Heart right ventricle (tissue), 16 donors: ENCODE measurements at regions not wholly inside any gene's neighbourhood (a gene's known extent, or its start where the extent isn't known, plus 50 kb on each side); places are given as distances from the start of the nearest gene placed in this dataset.

Experiments used
- ATAC-seq, 8 donors: fragments of 200-7000 bp; cut with Tn5 transposase; one replicate each; pipeline ENCODE4 v1.9.1; 2020; ENCODE audit warnings: mild to moderate bottlenecking in 8 of 8, moderate library complexity in 8 of 8, moderate number of reproducible peaks in 1 of 8
- DNase-seq, 2 donors: peaks; one replicate each; pipeline ENCODE4 v3.0.0-alpha.2; 2020
- H3K27ac ChIP-seq, 10 donors: fragments of 200-600 bp; sonication (generic) in 2 of 10; one replicate each; pipeline versions ENCODE4 v1.5.0 to v1.8.0; 2020 to 2022; ENCODE audit warnings: mild to moderate bottlenecking in 3 of 10
- H3K27me3 ChIP-seq, 7 donors: fragments of 200-600 bp; one replicate each; pipeline ENCODE4 v1.8.0; 2021 to 2022; ENCODE audit warnings: mild to moderate bottlenecking in 2 of 7
- H3K36me3 ChIP-seq, 9 donors: fragments of 200-600 bp; sonication (generic) in 1 of 9; one replicate each; pipeline versions ENCODE4 v1.5.0 to v1.8.0; 2020 to 2022; ENCODE audit warnings: mild to moderate bottlenecking in 2 of 9
- H3K4me1 ChIP-seq, 9 donors: fragments of 200-600 bp; sonication (generic) in 1 of 9; one replicate each; pipeline versions ENCODE4 v1.5.0 to v1.8.0; 2020 to 2022; ENCODE audit warnings: mild to moderate bottlenecking in 4 of 9
- H3K4me3 ChIP-seq, 10 donors: fragments of 200-600 bp; sonication (generic) in 2 of 10; one replicate each; pipeline versions ENCODE4 v1.5.0 to v1.8.0; 2020 to 2022; ENCODE audit warnings: mild to moderate bottlenecking in 7 of 10, moderate library complexity in 2 of 10
- H3K9me3 ChIP-seq, 11 donors: fragments of 200-600 bp in 10 of 11; sonication (generic) in 2 of 11; one replicate each; pipeline versions ENCODE4 v1.5.0 to v1.8.0; 2013 to 2022; ENCODE audit warnings: mild to moderate bottlenecking in 2 of 11, control low read depth in 1 of 11, moderate library complexity in 1 of 11
- CTCF ChIP-seq, 9 donors: fragments of 200-600 bp; sonication (generic) in 2 of 9; IDR thresholded peaks; one replicate each; pipeline versions ENCODE4 v1.5.0 to v1.8.0; 2021 to 2022; ENCODE audit warnings: antibody characterized with exemption in 9 of 9, mild to moderate bottlenecking in 5 of 9, moderate library complexity in 1 of 9
- WGBS, 2 donors: extraction: QIAGEN DNeasy Blood & Tissue Kit; methylation state at CpG; one replicate each; pipeline ENCODE4 v1.1.7; 2013; ENCODE audit warnings: inconsistent platforms in 1 of 2; 5-methylcytosine and 5-hydroxymethylcytosine counted together
- intact Hi-C, 10 donors: fragments of 100-400 bp; cut with DNase I; formaldehyde crosslinking; loops; one replicate each; pipeline versions ENCODE4 v1.11.1 to v1.14.2; 2022
- donor health status: Arrhythmogenic right ventricular cardiomyopathy.
- donor health status: ischemic (EF 13 %, LVEDD 7.1; RV severe dilation, severe dysfunction).
- donor health status: healthy with polysubstance abuse.
- donor health status: DM: no; HTN: yes; CAD: no.
- donor health status: DM: no; HTN: no; CAD: no.
- donor health status: ischemic (EF 25% LVEDD 6.9; RV normal size, moderate dysfunction).
- donor health status: ischemic (EF 25% LVEDD 5.7; RV mildly dilated, moderate dysfunction).
- donor health status: healthy.
- donor health status: DM: yes; HTN: yes; CAD: no.
- donor health status: Ischemic cardiomyopathy.
- donor health status: ischemic (EF 35%, LVEDD 5.7; RV mildly dilated, moderate dysfunction).
- donor health status: nonischemic (EF 11% LVEDD 7.7; RV severe dilation, severe dysfunction).
- donor health status: DM: yes; HTN: yes; CAD: no.
- donor health status: PGD.
- donor health status: ischemic (EF 29% LVEDD 5.4; RV normal size, mild dysfunction).
- donor health status: nonischemic (EF 23%, LVEDD 6.1; RV moderate dilation, normal function).

- ATAC-seq, result peak in 5 of 8 donors; percentile 41 to 65 (median 57)
- Histone ChIP-seq H3K4me1 (peaks cover 0 to 17% (median 0%) of the 10 kb centered on the region in 9 donors), H3K36me3 (no peaks in the 10 kb centered on the region), H3K27ac (no peak overlapping the region), H3K9me3 (no peaks in the 10 kb centered on the region), H3K27me3 (no peaks in the 10 kb centered on the region), H3K4me3 (no peak overlapping the region)
- no peak for TF ChIP-seq CTCF (IDR thresholded peaks at IDR 0.05)
- intact Hi-C loops, result no loop called here
- 47 to 67% methylated on average over 4 of the region's 4 CpGs for WGBS, 2 donors
- DNase-seq, result no peak
Observed at GRCh38 chr16:64419832-64420231, 702.0 kb downstream of the CDH11 start.

GRCh38 chr16:64417711-64418227 is 704.1 kb downstream of the CDH11 start:
- 63 to 67% methylated on average over 1 of the region's 1 CpG for WGBS, 2 donors
- intact Hi-C loops, result no loop called here

GRCh38 chr16:64416216-64417005 is 705.5 kb downstream of the CDH11 start:
- no peaks in the 10 kb centered on the region for H3K36me3 ChIP-seq
- H3K4me3 ChIP-seq, result peak overlapping the region in 8 of 10 donors; percentile 4 to 43 (median 26)
- no peaks in the 10 kb centered on the region for H3K9me3 ChIP-seq
- H3K27me3 ChIP-seq, result no peaks in the 10 kb centered on the region
- 47 to 60% methylated on average over 5 of the region's 5 CpGs for WGBS, 2 donors
- intact Hi-C loops, result no loop called here
- H3K27ac ChIP-seq, result peak overlapping the region in 5 of 10 donors; percentile 1 to 26 (median 19)
- no peak for TF ChIP-seq CTCF (IDR thresholded peaks at IDR 0.05)
- H3K4me1 ChIP-seq, result peaks cover 0 to 29% (median 11%) of the 10 kb centered on the region in 9 donors
- ATAC-seq (no peak), DNase-seq (no peak)

More at GRCh38 chr16:64417711-64418227, 704.1 kb downstream of the CDH11 start:
- Histone ChIP-seq H3K27ac (peak overlapping the region in 1 of 10 donors; percentile 57), H3K9me3 (no peaks in the 10 kb centered on the region), H3K4me3 (no peak overlapping the region), H3K27me3 (no peaks in the 10 kb centered on the region), H3K36me3 (no peaks in the 10 kb centered on the region), H3K4me1 (peaks cover 0 to 23% (median 8%) of the 10 kb centered on the region in 9 donors)
- no peak for TF ChIP-seq CTCF (IDR thresholded peaks at IDR 0.05)
- no peak for DNase-seq
- ATAC-seq, result peak in 3 of 8 donors; percentile 32 to 44 (median 38)

- Histone ChIP-seq H3K9me3 (no peaks in the 10 kb centered on the region), H3K27me3 (no peaks in the 10 kb centered on the region), H3K36me3 (no peaks in the 10 kb centered on the region), H3K4me1 (peaks cover 0 to 33% (median 13%) of the 10 kb centered on the region in 9 donors), H3K4me3 (no peak overlapping the region), H3K27ac (peak overlapping the region in 4 of 10 donors; percentile 20 to 45 (median 28))
- no peak for TF ChIP-seq CTCF (IDR thresholded peaks at IDR 0.05)
- ATAC-seq (peak in 6 of 8 donors; percentile 56 to 80 (median 64)), DNase-seq (no peak)
- WGBS, 2 donors, result 34 to 53% methylated on average over 2 of the region's 2 CpGs
- intact Hi-C loops, result no loop called here
Observed at GRCh38 chr16:64412578-64413280, 709.1 kb downstream of the CDH11 start.
